Mesendoderm (in vitro differentiated cells): ENCODE measurements at regions not wholly inside any gene's neighbourhood (a gene's known extent, or its start where the extent isn't known, plus 50 kb on each side); places are given as distances from the start of the nearest gene placed in this dataset.

Experiments
- DNase-seq: peaks from one replicate; pipeline ENCODE4 v3.0.0; 2013
- H2AK5ac ChIP-seq: 2 replicates; pipeline ENCODE4 v1.6.1; 2013; ENCODE audit warnings: low read length, inconsistent platforms
- H2BK120ac ChIP-seq: 2 replicates; pipeline ENCODE4 v1.6.1; 2013; ENCODE audit warnings: low read depth, mild to moderate bottlenecking, low read length, moderate library complexity, mixed read lengths
- H2BK15ac ChIP-seq: replicated peaks from 2 replicates; pipeline ENCODE4 v1.6.1; 2013; ENCODE audit warnings: low read depth, mild to moderate bottlenecking, moderate library complexity
- H2BK5ac ChIP-seq: 2 replicates; pipeline ENCODE4 v1.6.1; 2013; ENCODE audit warnings: low read length, inconsistent platforms
- H3K18ac ChIP-seq: 2 replicates; pipeline ENCODE4 v1.6.1; 2013; ENCODE audit warnings: mild to moderate bottlenecking, low read length, mixed read lengths
- H3K23ac ChIP-seq: one replicate; pipeline ENCODE4 v1.6.1; 2013; ENCODE audit warnings: low read length
- H3K27ac ChIP-seq: 2 replicates; pipeline ENCODE4 v1.5.1; 2013; ENCODE audit warnings: low read depth, mild to moderate bottlenecking, inconsistent platforms, low read length, moderate library complexity
- H3K27me3 ChIP-seq: 2 replicates; pipeline ENCODE4 v1.6.1; 2013; ENCODE audit warnings: low read length, control low read depth, mild to moderate bottlenecking, inconsistent platforms; ENCODE audit not compliant: insufficient read depth, poor library complexity
- H3K36me3 ChIP-seq: 2 replicates; pipeline ENCODE4 v1.6.1; 2013; ENCODE audit warnings: low read length, inconsistent platforms; ENCODE audit not compliant: control insufficient read depth, insufficient read depth
- H3K4ac ChIP-seq: one replicate; pipeline ENCODE4 v1.6.1; 2013; ENCODE audit warnings: low read depth, mild to moderate bottlenecking, low read length, moderate library complexity
- H3K4me1 ChIP-seq: 2 replicates; pipeline ENCODE4 v1.6.1; 2013; ENCODE audit warnings: low read depth, low read length, inconsistent platforms; ENCODE audit not compliant: control insufficient read depth
- H3K4me2 ChIP-seq: 2 replicates; pipeline ENCODE4 v1.6.1; 2013; ENCODE audit warnings: low read length
- H3K4me3 ChIP-seq: 2 replicates; pipeline ENCODE4 v1.5.1; 2013; ENCODE audit warnings: mild to moderate bottlenecking, low read length
- H3K56ac ChIP-seq: one replicate; pipeline ENCODE4 v1.6.1; 2013; ENCODE audit warnings: low read length
- H3K79me1 ChIP-seq: 2 replicates; pipeline ENCODE4 v1.6.1; 2013; ENCODE audit warnings: low read length, inconsistent platforms
- H3K79me2 ChIP-seq: 2 replicates; pipeline ENCODE4 v1.6.1; 2013; ENCODE audit warnings: mild to moderate bottlenecking, low read length; ENCODE audit not compliant: control insufficient read depth, insufficient read depth
- H3K9ac ChIP-seq: 2 replicates; pipeline ENCODE4 v1.6.1; 2013; ENCODE audit warnings: low read length, inconsistent platforms
- H4K5ac ChIP-seq: one replicate; pipeline ENCODE4 v1.6.1; 2013; ENCODE audit warnings: low read length
- H4K8ac ChIP-seq: one replicate; pipeline ENCODE4 v1.6.1; 2013; ENCODE audit warnings: low read depth, mild to moderate bottlenecking, control low read depth, low read length, moderate library complexity
- WGBS: extraction: QIAGEN DNeasy Blood & Tissue Kit; methylation state at CpG from one replicate; pipeline ENCODE4 v1.1.7; 2013; ENCODE audit warnings: low lambda C conversion rate, missing lambda C conversion rate; ENCODE audit not compliant: insufficient coverage; ENCODE audit errors: extremely low coverage; 5-methylcytosine and 5-hydroxymethylcytosine counted together

GRCh38 chr5:24291916-24292315 lies 352.9 kb downstream of the CDH10 start:
- no peak overlapping the region for H3K18ac ChIP-seq
- no CpG with 5 or more reads among the region's 2 CpGs for WGBS

DNA sequence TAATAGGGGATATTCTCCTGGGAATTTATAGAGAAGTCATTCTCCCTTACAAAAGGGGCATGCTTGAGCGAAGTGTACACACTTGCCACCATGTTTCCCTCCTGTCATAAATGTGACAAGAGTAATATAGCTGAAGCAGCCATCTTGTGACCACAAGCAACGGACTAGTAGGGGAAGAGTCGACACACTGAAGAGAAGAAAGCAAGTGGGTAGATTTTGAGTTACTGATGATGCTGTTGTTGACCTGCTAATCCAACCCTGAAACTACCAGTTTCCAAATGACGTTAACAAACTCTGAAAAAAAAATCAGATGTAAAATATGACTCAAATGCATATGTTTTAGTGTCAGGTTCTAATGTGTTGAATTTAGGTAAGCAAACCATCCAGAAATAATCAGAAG lies 350.4 kb downstream of the CDH10 start:
- Histone ChIP-seq H2BK120ac (no peak overlapping the region), H2BK5ac (no peak overlapping the region), H2BK15ac (no peak overlapping the region), H3K18ac (no peak overlapping the region), H3K4me3 (no peak overlapping the region), H4K5ac (no peak overlapping the region), H3K56ac (no peak overlapping the region), H3K9ac (no peak overlapping the region), H3K27me3 (no peaks in the 10 kb centered on the region), H2AK5ac (no peak overlapping the region), H3K79me2 (no peaks in the 10 kb centered on the region), H4K8ac (no peak overlapping the region), H3K4me1 (no peaks in the 10 kb centered on the region), H3K4me2 (no peak overlapping the region), H3K36me3 (no peaks in the 10 kb centered on the region), H3K23ac (no peak overlapping the region), H3K79me1 (no peaks in the 10 kb centered on the region), H3K27ac (no peak overlapping the region), H3K4ac (no peak overlapping the region)
- DNase-seq, result no peak
- WGBS, result no CpG with 5 or more reads among the region's 4 CpGs

More at GRCh38 chr5:24291916-24292315, 352.9 kb downstream of the CDH10 start:
- no peak overlapping the region for H3K4ac ChIP-seq
- no peak for DNase-seq
- no peak overlapping the region for H2BK5ac ChIP-seq
- H3K4me1 ChIP-seq, result no peaks in the 10 kb centered on the region
- H2BK15ac ChIP-seq, result no peak overlapping the region
- no peak overlapping the region for H3K9ac ChIP-seq
- no peak overlapping the region for H3K23ac ChIP-seq
- no peak overlapping the region for H4K5ac ChIP-seq
- no peak overlapping the region for H3K27ac ChIP-seq
- H3K27me3 ChIP-seq, result no peaks in the 10 kb centered on the region
- no peak overlapping the region for H3K56ac ChIP-seq
- H3K4me3 ChIP-seq, result no peak overlapping the region
- no peaks in the 10 kb centered on the region for H3K79me2 ChIP-seq
- H3K79me1 ChIP-seq, result no peaks in the 10 kb centered on the region
- H3K4me2 ChIP-seq, result no peak overlapping the region
- H3K36me3 ChIP-seq, result no peaks in the 10 kb centered on the region
- no peak overlapping the region for H4K8ac ChIP-seq
- H2BK120ac ChIP-seq, result no peak overlapping the region
- H2AK5ac ChIP-seq, result no peak overlapping the region

DNA sequence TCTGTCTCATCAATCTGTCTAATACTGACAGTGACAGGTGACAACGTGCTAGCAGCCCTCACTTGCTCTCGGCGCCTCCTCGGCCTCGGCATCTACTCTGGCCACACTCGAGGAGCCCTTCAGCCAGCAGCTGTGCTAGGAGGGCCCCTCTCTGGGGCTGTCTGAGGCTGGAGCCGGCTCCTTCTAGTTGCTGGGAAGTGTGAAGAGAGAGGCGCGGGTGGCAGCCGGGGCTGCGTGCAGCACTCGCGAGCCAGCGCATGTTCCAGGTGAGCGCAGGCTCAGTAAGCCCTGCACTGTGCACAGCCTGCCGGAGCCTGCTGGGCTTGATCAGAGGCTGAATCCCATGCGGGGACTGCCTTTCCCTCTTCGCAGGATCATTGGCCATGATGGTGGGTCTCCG lies 330.7 kb downstream of the CDH10 start:
- H3K27me3 ChIP-seq, result no peaks in the 10 kb centered on the region
- no peak overlapping the region for H3K9ac ChIP-seq
- no peak overlapping the region for H2AK5ac ChIP-seq
- no peak overlapping the region for H3K4me3 ChIP-seq
- H3K4me2 ChIP-seq, result no peak overlapping the region
- H3K23ac ChIP-seq, result no peak overlapping the region
- DNase-seq, result no peak
- H3K18ac ChIP-seq, result no peak overlapping the region
- H2BK15ac ChIP-seq, result no peak overlapping the region
- H3K27ac ChIP-seq, result no peak overlapping the region
- no peaks in the 10 kb centered on the region for H3K79me2 ChIP-seq
- no peak overlapping the region for H4K5ac ChIP-seq
- no peak overlapping the region for H2BK120ac ChIP-seq
- no peak overlapping the region for H2BK5ac ChIP-seq
- no peak overlapping the region for H4K8ac ChIP-seq
- no CpG with 5 or more reads among the region's 19 CpGs for WGBS
- no peaks in the 10 kb centered on the region for H3K4me1 ChIP-seq
- no peak overlapping the region for H3K56ac ChIP-seq
- no peaks in the 10 kb centered on the region for H3K36me3 ChIP-seq
- no peak overlapping the region for H3K4ac ChIP-seq
- no peaks in the 10 kb centered on the region for H3K79me1 ChIP-seq

DNA sequence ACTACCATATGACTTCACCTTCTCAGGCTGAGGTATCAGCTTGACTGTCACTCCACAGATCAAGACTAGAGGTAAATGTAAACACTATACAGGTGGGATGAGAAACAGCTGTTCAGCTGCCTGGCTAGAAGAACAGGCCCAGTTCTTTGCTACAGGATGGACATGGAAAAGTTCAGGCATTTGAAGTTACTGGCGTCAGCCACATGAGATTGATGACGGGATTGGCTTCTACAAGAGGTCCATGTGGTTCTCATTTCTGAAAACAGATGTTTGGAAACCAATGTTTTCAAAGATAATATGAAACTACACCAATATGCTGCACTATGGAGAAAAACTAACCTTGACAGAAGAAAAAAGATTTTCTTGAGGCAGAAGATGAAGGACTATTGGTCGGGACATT lies 324.1 kb downstream of the CDH10 start:
- Histone ChIP-seq H3K79me2 (no peaks in the 10 kb centered on the region), H4K8ac (no peak overlapping the region), H2BK120ac (no peak overlapping the region), H2BK15ac (no peak overlapping the region), H4K5ac (no peak overlapping the region), H3K9ac (no peak overlapping the region), H3K4ac (no peak overlapping the region), H2BK5ac (no peak overlapping the region), H2AK5ac (no peak overlapping the region), H3K27ac (no peak overlapping the region), H3K4me1 (no peaks in the 10 kb centered on the region), H3K4me3 (no peak overlapping the region), H3K56ac (no peak overlapping the region), H3K36me3 (no peaks in the 10 kb centered on the region), H3K27me3 (no peaks in the 10 kb centered on the region), H3K79me1 (no peaks in the 10 kb centered on the region), H3K18ac (no peak overlapping the region), H3K23ac (no peak overlapping the region), H3K4me2 (no peak overlapping the region)
- no CpG with 5 or more reads among the region's 3 CpGs for WGBS
- DNase-seq, result no peak

DNA sequence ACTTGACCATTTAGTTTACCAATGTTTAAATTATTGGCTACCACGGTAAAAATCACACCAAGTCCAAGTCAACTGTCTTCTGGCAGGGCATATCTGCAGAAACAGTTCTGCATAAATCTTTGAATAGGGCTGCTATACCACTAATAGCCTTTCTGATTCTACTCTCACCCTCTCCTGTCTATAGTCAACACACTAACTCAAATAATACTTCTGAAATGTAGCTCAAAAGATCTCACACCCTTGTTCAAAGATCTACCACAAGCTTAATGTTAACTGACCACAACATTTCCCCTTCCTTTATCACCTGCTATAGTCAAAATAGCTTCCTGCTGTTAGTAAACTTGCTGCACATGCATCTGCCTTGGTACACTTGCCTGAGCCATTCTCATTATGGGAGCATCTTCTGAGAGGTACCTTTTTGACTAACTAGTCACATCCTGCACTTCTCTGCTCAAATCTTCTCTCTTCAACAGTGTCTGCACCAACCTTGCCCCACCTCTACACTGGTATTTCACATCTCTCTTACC lies 319.4 kb downstream of the CDH10 start:
- Histone ChIP-seq H4K8ac (no peak overlapping the region), H2BK15ac (no peak overlapping the region), H3K79me2 (no peaks in the 10 kb centered on the region), H3K79me1 (no peaks in the 10 kb centered on the region), H3K27me3 (no peaks in the 10 kb centered on the region), H3K27ac (no peak overlapping the region), H3K4ac (no peak overlapping the region), H3K9ac (no peak overlapping the region), H3K4me1 (no peaks in the 10 kb centered on the region), H2AK5ac (no peak overlapping the region), H3K36me3 (no peaks in the 10 kb centered on the region), H3K4me2 (no peak overlapping the region), H3K23ac (no peak overlapping the region), H3K4me3 (no peak overlapping the region), H2BK120ac (no peak overlapping the region), H2BK5ac (no peak overlapping the region), H3K56ac (no peak overlapping the region), H3K18ac (no peak overlapping the region), H4K5ac (no peak overlapping the region)
- no CpG with 5 or more reads among the region's 1 CpG for WGBS
- DNase-seq, result no peak

- Histone ChIP-seq H2BK5ac (no peak overlapping the region), H2BK120ac (no peak overlapping the region), H3K4me1 (no peaks in the 10 kb centered on the region), H2AK5ac (no peak overlapping the region), H3K4me2 (no peak overlapping the region), H3K56ac (no peak overlapping the region), H3K4me3 (no peak overlapping the region), H3K23ac (no peak overlapping the region), H2BK15ac (no peak overlapping the region), H3K9ac (no peak overlapping the region), H3K36me3 (no peaks in the 10 kb centered on the region), H3K79me2 (no peaks in the 10 kb centered on the region), H3K79me1 (no peaks in the 10 kb centered on the region), H3K27ac (no peak overlapping the region), H4K5ac (no peak overlapping the region), H3K18ac (no peak overlapping the region), H4K8ac (no peak overlapping the region), H3K4ac (no peak overlapping the region), H3K27me3 (no peaks in the 10 kb centered on the region)
- no peak for DNase-seq
Observed at GRCh38 chr5:24331531-24331930, 313.2 kb downstream of the CDH10 start.
